ENCODE measurements at regions not wholly inside any gene's neighbourhood (a gene's known extent, or its start where the extent isn't known, plus 50 kb on each side); places are given as distances from the start of the nearest gene placed in this dataset.

- Histone ChIP-seq H3K79me2 (ENCODE audit: insufficient read depth, low read length) (no peaks in the 10 kb centered on the region), H2AFZ (ENCODE audit: low read depth, low read length, poor library complexity, severe bottlenecking) (no peak overlapping the region), H3K27ac (ENCODE audit: low read depth, low read length) (no peak overlapping the region), H3K27me3 (ENCODE audit: insufficient read depth, low read length) (no peaks in the 10 kb centered on the region), H3K4me2 (ENCODE audit: low read length) (no peak overlapping the region), H3K36me3 (ENCODE audit: control insufficient read depth in 1 of 2, insufficient read depth in 2 of 2, low read length in 2 of 2) (no peaks in the 10 kb centered on the region), H3K9me3 (ENCODE audit: control insufficient read depth in 1 of 2, insufficient read depth in 1 of 2, low read depth in 1 of 2, low read length in 2 of 2) (no peaks in the 10 kb centered on the region), H3K9ac (ENCODE audit: low read length) (no peak overlapping the region), H3K4me1 (ENCODE audit: control insufficient read depth in 1 of 2, insufficient read depth in 2 of 2, low read length in 2 of 2) (no peaks in the 10 kb centered on the region), H3K4me3 (replicated peaks in 1 of 2; ENCODE audit: low read depth in 1 of 2, low read length in 2 of 2) (no peak overlapping the region), H3K9me2 (ENCODE audit: insufficient read depth) (no peaks in the 10 kb centered on the region), H4K20me1 (ENCODE audit: insufficient read depth) (no peaks in the 10 kb centered on the region)
- TF ChIP-seq YY1 (IDR thresholded peaks at IDR 0.05; ENCODE audit: extremely low read depth, insufficient replicate concordance, low read depth, low read length) (no peak), CBX3 (IDR thresholded peaks at IDR 0.05; ENCODE audit: low read depth) (no peak), SP1 (IDR thresholded peaks at IDR 0.05; ENCODE audit: low read depth) (0 out of 2 replicates have a peak, but pooled peaks have one; percentile 11), SRF (IDR thresholded peaks at IDR 0.05; ENCODE audit: low read depth) (no peak), SIN3A (IDR thresholded peaks at IDR 0.05; ENCODE audit: low read depth) (no peak), CTCF (IDR thresholded peaks at IDR 0.05 in 2 of 3, conservative IDR thresholded peaks at IDR 0.05 in 1 of 3; ENCODE audit: borderline replicate concordance in 1 of 3, insufficient read depth in 1 of 3, low read depth in 2 of 3, low read length in 2 of 3) (no peak), POLR2A (IDR thresholded peaks at IDR 0.05; ENCODE audit: borderline replicate concordance, extremely low read depth, insufficient read depth, insufficient read length) (no peak), TCF7L2 (IDR thresholded peaks at IDR 0.05; ENCODE audit: borderline replicate concordance, extremely low read depth, insufficient read depth, insufficient read length) (no peak), ZFX (IDR thresholded peaks at IDR 0.05) (no peak), REST (IDR thresholded peaks at IDR 0.05; ENCODE audit: low read depth) (no peak), JUND (IDR thresholded peaks at IDR 0.05) (no peak), ZBTB33 (IDR thresholded peaks at IDR 0.05; ENCODE audit: extremely low read depth, insufficient replicate concordance, low read length) (no peak), POLR2AphosphoS5 (IDR thresholded peaks at IDR 0.05; ENCODE audit: low read depth, low read length) (no peak), ELF1 (IDR thresholded peaks at IDR 0.05; ENCODE audit: borderline replicate concordance, low read depth) (no peak), ZNF274 (IDR thresholded peaks at IDR 0.05; ENCODE audit: low read depth, low read length) (no peak), CEBPB (IDR thresholded peaks at IDR 0.05; ENCODE audit: low read depth) (peak; percentile 37; the same call in 1 of the 2 replicates), ATF3 (IDR thresholded peaks at IDR 0.05) (no peak), RAD21 (IDR thresholded peaks at IDR 0.05; ENCODE audit: low read depth) (no peak), MAX (IDR thresholded peaks at IDR 0.05) (no peak), EGR1 (IDR thresholded peaks at IDR 0.05; ENCODE audit: low read depth) (no peak), EZH2phosphoT487 (IDR thresholded peaks at IDR 0.05; ENCODE audit: borderline replicate concordance) (no peak), EZH2 (IDR thresholded peaks at IDR 0.05) (no peak), FOSL1 (IDR thresholded peaks at IDR 0.05; ENCODE audit: low read depth) (peak; percentile 46)
- ChIA-PET POLR2A (no interaction called here), CTCF (no interaction called here), RAD21 (ENCODE audit: low non-redundant PET in 1 of 2, low total read pairs in 2 of 2, uncharacterized antibody in 2 of 2, unreplicated experiment in 2 of 2) (no interaction called here)
- ATAC-seq (no peak), DNase-seq (ENCODE audit: low read depth, low spot score) (peak; percentile 33)
- BruUV-seq (replicated peaks), result no TSS peak
- intact Hi-C loops (cut with micrococcal nuclease), result no loop called here
These were observed 121.2 kb downstream of the EMX2 start for GRCh38 chr10:117663750-117664149.
